GM23338 (cell line): ENCODE measurements at regions not wholly inside any gene's neighbourhood (a gene's known extent, or its start where the extent isn't known, plus 50 kb on each side); places are given as distances from the start of the nearest gene placed in this dataset.

Source experiments
- ATAC-seq: fragments of 200-7000 bp; cut with Tn5 transposase; 3 replicates; pipeline ENCODE4 v1.9.1; 2020
- DNase-seq: peaks from one replicate; pipeline ENCODE4 v3.0.0-alpha.2; 2015; ENCODE audit warnings: low spot score
- H2AFZ ChIP-seq: fragments of 200-600 bp; sonication (generic); 2 replicates; pipeline ENCODE4 v1.8.0; 2016; ENCODE audit warnings: antibody characterized with exemption, mild to moderate bottlenecking, moderate library complexity
- H3F3A ChIP-seq: fragments of 200-600 bp; sonication (generic); replicated peaks from 2 replicates; pipeline ENCODE4 v1.8.0; 2017; ENCODE audit warnings: antibody characterized with exemption, mixed run types, low read depth
- H3K27ac ChIP-seq: fragments of 200-600 bp; sonication (generic); 2 replicates; pipeline ENCODE4 v1.6.1; 2016; ENCODE audit warnings: low read depth
- H3K27me3 ChIP-seq: fragments of 200-600 bp; sonication (generic); 2 replicates; pipeline ENCODE4 v1.8.0; 2016; ENCODE audit warnings: mild to moderate bottlenecking, mixed run types, moderate library complexity; ENCODE audit not compliant: insufficient read depth
- H3K36me3 ChIP-seq: fragments of 200-600 bp; sonication (generic); 2 replicates; pipeline ENCODE4 v1.8.0; 2016; ENCODE audit warnings: mild to moderate bottlenecking; ENCODE audit not compliant: insufficient read depth
- H3K4me1 ChIP-seq: fragments of 200-600 bp; sonication (generic); 2 replicates; pipeline ENCODE4 v1.8.0; 2016; ENCODE audit warnings: mild to moderate bottlenecking, moderate library complexity; ENCODE audit not compliant: insufficient read depth
- H3K4me2 ChIP-seq: fragments of 200-600 bp; sonication (generic); 2 replicates; pipeline ENCODE4 v1.7.1; 2017; ENCODE audit warnings: mixed run types
- H3K4me3 ChIP-seq: fragments of 200-600 bp; sonication (generic); 2 replicates; pipeline ENCODE4 v1.6.1; 2016; ENCODE audit warnings: mixed run types
- H3K79me2 ChIP-seq: fragments of 200-600 bp; sonication (generic); replicated peaks from 2 replicates; pipeline ENCODE4 v1.8.0; 2017; ENCODE audit warnings: mild to moderate bottlenecking; ENCODE audit not compliant: insufficient read depth
- H3K9me2 ChIP-seq: fragments of 200-600 bp; sonication (generic); 2 replicates; pipeline ENCODE4 v1.8.0; 2017; ENCODE audit not compliant: insufficient read depth
- H4K20me1 ChIP-seq: fragments of 200-600 bp; sonication (generic); replicated peaks from 2 replicates; pipeline ENCODE4 v1.8.0; 2017; ENCODE audit warnings: mild to moderate bottlenecking; ENCODE audit not compliant: insufficient read depth
- H3K27ac Mint-ChIP-seq: 2 replicates; pipeline ENCODE4 v1.8.0; 2020; ENCODE audit warnings: inconsistent platforms, mild to moderate bottlenecking, moderate library complexity, mixed read lengths
- H3K27me3 Mint-ChIP-seq: 3 replicates; pipeline ENCODE4 v1.8.0; 2022; ENCODE audit warnings: low read depth, mild to moderate bottlenecking, moderate library complexity, mixed read lengths, inconsistent platforms; ENCODE audit not compliant: insufficient read depth, poor library complexity
- H3K36me3 Mint-ChIP-seq: 3 replicates; pipeline ENCODE4 v1.8.0; 2021; ENCODE audit warnings: low read depth, mild to moderate bottlenecking, inconsistent platforms, moderate library complexity, mixed read lengths
- H3K4me1 Mint-ChIP-seq: 3 replicates; pipeline ENCODE4 v1.8.0; 2020; ENCODE audit warnings: mild to moderate bottlenecking, inconsistent platforms, mixed read lengths
- H3K4me3 Mint-ChIP-seq: 3 replicates; pipeline ENCODE4 v1.8.0; 2021; ENCODE audit warnings: moderate library complexity, mild to moderate bottlenecking, inconsistent platforms, mixed read lengths
- H3K9me3 Mint-ChIP-seq: 3 replicates; pipeline ENCODE4 v1.8.0; 2020; ENCODE audit warnings: moderate library complexity, mild to moderate bottlenecking, inconsistent platforms, mixed read lengths
- EZH2phosphoT487 ChIP-seq: fragments of 200-600 bp; sonication (generic); IDR thresholded peaks from one replicate; pipeline ENCODE4 v1.8.1; 2018; ENCODE audit warnings: antibody characterized with exemption; ENCODE audit not compliant: unreplicated experiment
- ZNF331 ChIP-seq: fragments of 250-450 bp; sonication (Bioruptor Pico); IDR thresholded peaks from 2 replicates; pipeline ENCODE4 v1.5.0; 2020; ENCODE audit warnings: low read depth, mild to moderate bottlenecking, moderate library complexity
- TF ChIP-seq, protein P1 (sequence below), 2 experiments: fragments of 200-600 bp in 1 of 2; sonication (generic) in 1 of 2; conservative IDR thresholded peaks; 2 replicates each; pipeline versions ENCODE4 v1.5.1 to v1.6.1; 2016 to 2017; ENCODE audit warnings: antibody characterized with exemption in 2 of 2, low read depth in 2 of 2, mild to moderate bottlenecking in 2 of 2, moderate library complexity in 1 of 2
- TF ChIP-seq, protein P2 (sequence below): IDR thresholded peaks from one replicate; pipeline ENCODE4 v1.6.1; 2018; ENCODE audit warnings: antibody characterized with exemption; ENCODE audit not compliant: unreplicated experiment
- TF ChIP-seq, protein P3 (sequence below): fragments of 250-450 bp; sonication (Bioruptor Pico); IDR thresholded peaks from 2 replicates; pipeline ENCODE4 v1.5.0; 2020; ENCODE audit warnings: mild to moderate bottlenecking, moderate library complexity

DNA sequence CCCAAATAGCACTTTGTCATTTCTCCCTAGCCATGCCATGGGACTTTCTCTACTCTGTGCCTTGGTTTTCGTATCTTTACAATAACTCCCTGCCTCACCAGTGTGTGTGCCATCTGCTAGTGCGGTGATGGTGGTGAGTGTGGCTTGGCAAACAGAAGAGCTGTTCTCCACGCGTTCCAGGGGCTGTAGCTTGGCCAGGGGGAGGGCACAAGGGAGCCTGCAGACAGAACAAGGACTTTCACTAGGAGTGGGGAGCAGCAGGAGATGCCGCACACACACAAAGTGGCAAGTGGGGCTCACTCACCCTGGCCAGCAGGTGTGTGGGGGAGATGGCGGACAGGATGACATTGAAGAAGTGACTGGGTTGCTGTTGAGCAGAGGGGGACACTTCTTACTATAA, 196.9 kb downstream of the HAUS1 start:
- Mint-ChIP-seq H3K9me3 (no peaks in the 10 kb centered on the region), H3K27me3 (peaks cover 9% of the 10 kb centered on the region)

More for the DNA sequence above, 196.9 kb downstream of the HAUS1 start:
- H3K36me3 ChIP-seq: no peaks in the 10 kb centered on the region
- no peak for DNase-seq
- H4K20me1 ChIP-seq: no peaks in the 10 kb centered on the region
- no peak overlapping the region for H2AFZ ChIP-seq
- Mint-ChIP-seq H3K36me3 (no peaks in the 10 kb centered on the region), H3K4me3 (no peak overlapping the region), H3K27ac (no peak overlapping the region), H3K4me1 (peaks cover 10% of the 10 kb centered on the region)
- no peaks in the 10 kb centered on the region for H3K4me1 ChIP-seq
- no peak overlapping the region for H3K4me3 ChIP-seq
- no peaks in the 10 kb centered on the region for H3K9me2 ChIP-seq
- no peaks in the 10 kb centered on the region for H3F3A ChIP-seq
- H3K27me3 ChIP-seq: no peaks in the 10 kb centered on the region
- H3K79me2 ChIP-seq: no peaks in the 10 kb centered on the region
- no peak overlapping the region for H3K27ac ChIP-seq
- no peak for ATAC-seq
- no peak overlapping the region for H3K4me2 ChIP-seq
- TF ChIP-seq EZH2phosphoT487 (no peak), ZNF331 (no peak)
- TF ChIP-seq, protein P1, sequence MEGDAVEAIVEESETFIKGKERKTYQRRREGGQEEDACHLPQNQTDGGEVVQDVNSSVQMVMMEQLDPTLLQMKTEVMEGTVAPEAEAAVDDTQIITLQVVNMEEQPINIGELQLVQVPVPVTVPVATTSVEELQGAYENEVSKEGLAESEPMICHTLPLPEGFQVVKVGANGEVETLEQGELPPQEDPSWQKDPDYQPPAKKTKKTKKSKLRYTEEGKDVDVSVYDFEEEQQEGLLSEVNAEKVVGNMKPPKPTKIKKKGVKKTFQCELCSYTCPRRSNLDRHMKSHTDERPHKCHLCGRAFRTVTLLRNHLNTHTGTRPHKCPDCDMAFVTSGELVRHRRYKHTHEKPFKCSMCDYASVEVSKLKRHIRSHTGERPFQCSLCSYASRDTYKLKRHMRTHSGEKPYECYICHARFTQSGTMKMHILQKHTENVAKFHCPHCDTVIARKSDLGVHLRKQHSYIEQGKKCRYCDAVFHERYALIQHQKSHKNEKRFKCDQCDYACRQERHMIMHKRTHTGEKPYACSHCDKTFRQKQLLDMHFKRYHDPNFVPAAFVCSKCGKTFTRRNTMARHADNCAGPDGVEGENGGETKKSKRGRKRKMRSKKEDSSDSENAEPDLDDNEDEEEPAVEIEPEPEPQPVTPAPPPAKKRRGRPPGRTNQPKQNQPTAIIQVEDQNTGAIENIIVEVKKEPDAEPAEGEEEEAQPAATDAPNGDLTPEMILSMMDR (conservative IDR thresholded peaks at IDR 0.05; ENCODE audit: low read depth in 2 of 2): no peak
- TF ChIP-seq, protein P2, sequence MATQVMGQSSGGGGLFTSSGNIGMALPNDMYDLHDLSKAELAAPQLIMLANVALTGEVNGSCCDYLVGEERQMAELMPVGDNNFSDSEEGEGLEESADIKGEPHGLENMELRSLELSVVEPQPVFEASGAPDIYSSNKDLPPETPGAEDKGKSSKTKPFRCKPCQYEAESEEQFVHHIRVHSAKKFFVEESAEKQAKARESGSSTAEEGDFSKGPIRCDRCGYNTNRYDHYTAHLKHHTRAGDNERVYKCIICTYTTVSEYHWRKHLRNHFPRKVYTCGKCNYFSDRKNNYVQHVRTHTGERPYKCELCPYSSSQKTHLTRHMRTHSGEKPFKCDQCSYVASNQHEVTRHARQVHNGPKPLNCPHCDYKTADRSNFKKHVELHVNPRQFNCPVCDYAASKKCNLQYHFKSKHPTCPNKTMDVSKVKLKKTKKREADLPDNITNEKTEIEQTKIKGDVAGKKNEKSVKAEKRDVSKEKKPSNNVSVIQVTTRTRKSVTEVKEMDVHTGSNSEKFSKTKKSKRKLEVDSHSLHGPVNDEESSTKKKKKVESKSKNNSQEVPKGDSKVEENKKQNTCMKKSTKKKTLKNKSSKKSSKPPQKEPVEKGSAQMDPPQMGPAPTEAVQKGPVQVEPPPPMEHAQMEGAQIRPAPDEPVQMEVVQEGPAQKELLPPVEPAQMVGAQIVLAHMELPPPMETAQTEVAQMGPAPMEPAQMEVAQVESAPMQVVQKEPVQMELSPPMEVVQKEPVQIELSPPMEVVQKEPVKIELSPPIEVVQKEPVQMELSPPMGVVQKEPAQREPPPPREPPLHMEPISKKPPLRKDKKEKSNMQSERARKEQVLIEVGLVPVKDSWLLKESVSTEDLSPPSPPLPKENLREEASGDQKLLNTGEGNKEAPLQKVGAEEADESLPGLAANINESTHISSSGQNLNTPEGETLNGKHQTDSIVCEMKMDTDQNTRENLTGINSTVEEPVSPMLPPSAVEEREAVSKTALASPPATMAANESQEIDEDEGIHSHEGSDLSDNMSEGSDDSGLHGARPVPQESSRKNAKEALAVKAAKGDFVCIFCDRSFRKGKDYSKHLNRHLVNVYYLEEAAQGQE: no peak
- TF ChIP-seq, protein P3, sequence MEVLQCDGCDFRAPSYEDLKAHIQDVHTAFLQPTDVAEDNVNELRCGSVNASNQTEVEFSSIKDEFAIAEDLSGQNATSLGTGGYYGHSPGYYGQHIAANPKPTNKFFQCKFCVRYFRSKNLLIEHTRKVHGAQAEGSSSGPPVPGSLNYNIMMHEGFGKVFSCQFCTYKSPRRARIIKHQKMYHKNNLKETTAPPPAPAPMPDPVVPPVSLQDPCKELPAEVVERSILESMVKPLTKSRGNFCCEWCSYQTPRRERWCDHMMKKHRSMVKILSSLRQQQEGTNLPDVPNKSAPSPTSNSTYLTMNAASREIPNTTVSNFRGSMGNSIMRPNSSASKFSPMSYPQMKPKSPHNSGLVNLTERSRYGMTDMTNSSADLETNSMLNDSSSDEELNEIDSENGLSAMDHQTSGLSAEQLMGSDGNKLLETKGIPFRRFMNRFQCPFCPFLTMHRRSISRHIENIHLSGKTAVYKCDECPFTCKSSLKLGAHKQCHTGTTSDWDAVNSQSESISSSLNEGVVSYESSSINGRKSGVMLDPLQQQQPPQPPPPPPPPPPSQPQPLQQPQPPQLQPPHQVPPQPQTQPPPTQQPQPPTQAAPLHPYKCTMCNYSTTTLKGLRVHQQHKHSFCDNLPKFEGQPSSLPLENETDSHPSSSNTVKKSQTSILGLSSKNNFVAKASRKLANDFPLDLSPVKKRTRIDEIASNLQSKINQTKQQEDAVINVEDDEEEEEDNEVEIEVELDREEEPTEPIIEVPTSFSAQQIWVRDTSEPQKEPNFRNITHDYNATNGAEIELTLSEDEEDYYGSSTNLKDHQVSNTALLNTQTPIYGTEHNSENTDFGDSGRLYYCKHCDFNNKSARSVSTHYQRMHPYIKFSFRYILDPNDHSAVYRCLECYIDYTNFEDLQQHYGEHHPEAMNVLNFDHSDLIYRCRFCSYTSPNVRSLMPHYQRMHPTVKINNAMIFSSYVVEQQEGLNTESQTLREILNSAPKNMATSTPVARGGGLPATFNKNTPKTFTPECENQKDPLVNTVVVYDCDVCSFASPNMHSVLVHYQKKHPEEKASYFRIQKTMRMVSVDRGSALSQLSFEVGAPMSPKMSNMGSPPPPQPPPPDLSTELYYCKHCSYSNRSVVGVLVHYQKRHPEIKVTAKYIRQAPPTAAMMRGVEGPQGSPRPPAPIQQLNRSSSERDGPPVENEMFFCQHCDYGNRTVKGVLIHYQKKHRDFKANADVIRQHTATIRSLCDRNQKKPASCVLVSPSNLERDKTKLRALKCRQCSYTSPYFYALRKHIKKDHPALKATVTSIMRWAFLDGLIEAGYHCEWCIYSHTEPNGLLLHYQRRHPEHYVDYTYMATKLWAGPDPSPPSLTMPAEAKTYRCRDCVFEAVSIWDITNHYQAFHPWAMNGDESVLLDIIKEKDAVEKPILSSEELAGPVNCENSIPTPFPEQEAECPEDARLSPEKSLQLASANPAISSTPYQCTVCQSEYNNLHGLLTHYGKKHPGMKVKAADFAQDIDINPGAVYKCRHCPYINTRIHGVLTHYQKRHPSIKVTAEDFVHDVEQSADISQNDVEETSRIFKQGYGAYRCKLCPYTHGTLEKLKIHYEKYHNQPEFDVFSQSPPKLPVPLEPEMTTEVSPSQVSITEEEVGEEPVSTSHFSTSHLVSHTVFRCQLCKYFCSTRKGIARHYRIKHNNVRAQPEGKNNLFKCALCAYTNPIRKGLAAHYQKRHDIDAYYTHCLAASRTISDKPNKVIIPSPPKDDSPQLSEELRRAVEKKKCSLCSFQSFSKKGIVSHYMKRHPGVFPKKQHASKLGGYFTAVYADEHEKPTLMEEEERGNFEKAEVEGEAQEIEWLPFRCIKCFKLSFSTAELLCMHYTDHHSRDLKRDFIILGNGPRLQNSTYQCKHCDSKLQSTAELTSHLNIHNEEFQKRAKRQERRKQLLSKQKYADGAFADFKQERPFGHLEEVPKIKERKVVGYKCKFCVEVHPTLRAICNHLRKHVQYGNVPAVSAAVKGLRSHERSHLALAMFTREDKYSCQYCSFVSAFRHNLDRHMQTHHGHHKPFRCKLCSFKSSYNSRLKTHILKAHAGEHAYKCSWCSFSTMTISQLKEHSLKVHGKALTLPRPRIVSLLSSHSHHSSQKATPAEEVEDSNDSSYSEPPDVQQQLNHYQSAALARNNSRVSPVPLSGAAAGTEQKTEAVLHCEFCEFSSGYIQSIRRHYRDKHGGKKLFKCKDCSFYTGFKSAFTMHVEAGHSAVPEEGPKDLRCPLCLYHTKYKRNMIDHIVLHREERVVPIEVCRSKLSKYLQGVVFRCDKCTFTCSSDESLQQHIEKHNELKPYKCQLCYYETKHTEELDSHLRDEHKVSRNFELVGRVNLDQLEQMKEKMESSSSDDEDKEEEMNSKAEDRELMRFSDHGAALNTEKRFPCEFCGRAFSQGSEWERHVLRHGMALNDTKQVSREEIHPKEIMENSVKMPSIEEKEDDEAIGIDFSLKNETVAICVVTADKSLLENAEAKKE (CRISPR knock-in tag): no peak
